Hindlimb muscle (tissue), 1 donor: ENCODE measurements at regions not wholly inside any gene's neighbourhood (a gene's known extent, or its start where the extent isn't known, plus 50 kb on each side); places are given as distances from the start of the nearest gene placed in this dataset.

ENCODE experiments used
- DNase-seq: peaks from one replicate; pipeline ENCODE4 v3.0.0-alpha.2; 2013

- DNase-seq, result no peak
Observed at GRCh38 chr15:89399238-89400115, 64.9 kb upstream of the POLG start.

GRCh38 chr15:89398896-89399237 is 64.2 kb upstream of the POLG start:
- DNase-seq, result no peak

- DNase-seq, result no peak
Observed at GRCh38 chr15:89397653-89398023, 63.0 kb upstream of the POLG start.

- DNase-seq, result no peak
Observed at GRCh38 chr15:89396723-89397652, 62.4 kb upstream of the POLG start.

- no peak for DNase-seq
Observed at GRCh38 chr15:89395996-89396395, 61.4 kb upstream of the POLG start.

GRCh38 chr15:89395461-89395871 is 60.8 kb upstream of the POLG start:
- no peak for DNase-seq

GRCh38 chr15:89395031-89395430 is 60.4 kb upstream of the POLG start:
- no peak for DNase-seq

GRCh38 chr15:89393056-89393455 is 58.4 kb upstream of the POLG start:
- no peak for DNase-seq

GRCh38 chr15:89391685-89392257 is 57.1 kb upstream of the POLG start:
- no peak for DNase-seq

- no peak for DNase-seq
Observed at GRCh38 chr15:89389841-89390603, 55.4 kb upstream of the POLG start.

GRCh38 chr15:89387140-89387903 is 52.7 kb upstream of the POLG start:
- DNase-seq, result no peak

- no peak for DNase-seq
Observed at GRCh38 chr15:89385596-89386331, 51.1 kb upstream of the POLG start.
